ENCODE measurements at regions not wholly inside any gene's neighbourhood (a gene's known extent, or its start where the extent isn't known, plus 50 kb on each side); places are given as distances from the start of the nearest gene placed in this dataset.

- no peak overlapping the region for H3K4me3 ChIP-seq (ENCODE audit: low read depth, low read length, poor library complexity, severe bottlenecking)
- TF ChIP-seq EZH2 (IDR thresholded peaks at IDR 0.05; ENCODE audit: borderline replicate concordance, low read depth, low read length, poor library complexity, severe bottlenecking): no peak
- TF ChIP-seq, protein P1, sequence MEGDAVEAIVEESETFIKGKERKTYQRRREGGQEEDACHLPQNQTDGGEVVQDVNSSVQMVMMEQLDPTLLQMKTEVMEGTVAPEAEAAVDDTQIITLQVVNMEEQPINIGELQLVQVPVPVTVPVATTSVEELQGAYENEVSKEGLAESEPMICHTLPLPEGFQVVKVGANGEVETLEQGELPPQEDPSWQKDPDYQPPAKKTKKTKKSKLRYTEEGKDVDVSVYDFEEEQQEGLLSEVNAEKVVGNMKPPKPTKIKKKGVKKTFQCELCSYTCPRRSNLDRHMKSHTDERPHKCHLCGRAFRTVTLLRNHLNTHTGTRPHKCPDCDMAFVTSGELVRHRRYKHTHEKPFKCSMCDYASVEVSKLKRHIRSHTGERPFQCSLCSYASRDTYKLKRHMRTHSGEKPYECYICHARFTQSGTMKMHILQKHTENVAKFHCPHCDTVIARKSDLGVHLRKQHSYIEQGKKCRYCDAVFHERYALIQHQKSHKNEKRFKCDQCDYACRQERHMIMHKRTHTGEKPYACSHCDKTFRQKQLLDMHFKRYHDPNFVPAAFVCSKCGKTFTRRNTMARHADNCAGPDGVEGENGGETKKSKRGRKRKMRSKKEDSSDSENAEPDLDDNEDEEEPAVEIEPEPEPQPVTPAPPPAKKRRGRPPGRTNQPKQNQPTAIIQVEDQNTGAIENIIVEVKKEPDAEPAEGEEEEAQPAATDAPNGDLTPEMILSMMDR (conservative IDR thresholded peaks at IDR 0.05; ENCODE audit: low read depth, low read length): no peak
- no peaks in the 10 kb centered on the region for H3K36me3 ChIP-seq (ENCODE audit: insufficient read depth, low read length, poor library complexity, severe bottlenecking)
- H3K9me3 ChIP-seq (ENCODE audit: low read depth, low read length, poor library complexity, severe bottlenecking): no peaks in the 10 kb centered on the region
- H3K27me3 ChIP-seq (replicated peaks; ENCODE audit: insufficient read depth, low read depth, low read length, poor library complexity): no peaks in the 10 kb centered on the region
- ChIA-PET CTCF (no interaction called here), POLR2A (ENCODE audit: low non-redundant PET) (no interaction called here)
- DNase-seq (ENCODE audit: low spot score): no peak
- no peaks in the 10 kb centered on the region for H3K4me1 ChIP-seq (ENCODE audit: insufficient read depth, low read length, poor library complexity, severe bottlenecking)
- no TSS peak for BruUV-seq (replicated peaks)
- intact Hi-C loops (cut with micrococcal nuclease; ENCODE audit: unreplicated experiment): no loop called here
- no peak overlapping the region for H3K27ac ChIP-seq (ENCODE audit: low read depth, low read length, poor library complexity, severe bottlenecking)
Observed at GRCh38 chr10:78512205-78512550, 478.5 kb downstream of the RPS24 start.

- H3K4me3 ChIP-seq (ENCODE audit: low read depth, low read length, poor library complexity, severe bottlenecking): no peak overlapping the region
- no TSS peak for BruUV-seq (replicated peaks)
- intact Hi-C loops (cut with micrococcal nuclease; ENCODE audit: unreplicated experiment): no loop called here
- H3K4me1 ChIP-seq (ENCODE audit: insufficient read depth, low read length, poor library complexity, severe bottlenecking): no peaks in the 10 kb centered on the region
- no peaks in the 10 kb centered on the region for H3K27me3 ChIP-seq (replicated peaks; ENCODE audit: insufficient read depth, low read depth, low read length, poor library complexity)
- H3K27ac ChIP-seq (ENCODE audit: low read depth, low read length, poor library complexity, severe bottlenecking): no peak overlapping the region
- DNase-seq (ENCODE audit: low spot score): no peak
- TF ChIP-seq EZH2 (IDR thresholded peaks at IDR 0.05; ENCODE audit: borderline replicate concordance, low read depth, low read length, poor library complexity, severe bottlenecking): no peak
- TF ChIP-seq, protein P1 (conservative IDR thresholded peaks at IDR 0.05; ENCODE audit: low read depth, low read length): no peak
- no peaks in the 10 kb centered on the region for H3K36me3 ChIP-seq (ENCODE audit: insufficient read depth, low read length, poor library complexity, severe bottlenecking)
- H3K9me3 ChIP-seq (ENCODE audit: low read depth, low read length, poor library complexity, severe bottlenecking): no peaks in the 10 kb centered on the region
- ChIA-PET POLR2A (ENCODE audit: low non-redundant PET) (no interaction called here), CTCF (no interaction called here)
Observed at GRCh38 chr10:78513330-78513729, 479.7 kb downstream of the RPS24 start.

DNA sequence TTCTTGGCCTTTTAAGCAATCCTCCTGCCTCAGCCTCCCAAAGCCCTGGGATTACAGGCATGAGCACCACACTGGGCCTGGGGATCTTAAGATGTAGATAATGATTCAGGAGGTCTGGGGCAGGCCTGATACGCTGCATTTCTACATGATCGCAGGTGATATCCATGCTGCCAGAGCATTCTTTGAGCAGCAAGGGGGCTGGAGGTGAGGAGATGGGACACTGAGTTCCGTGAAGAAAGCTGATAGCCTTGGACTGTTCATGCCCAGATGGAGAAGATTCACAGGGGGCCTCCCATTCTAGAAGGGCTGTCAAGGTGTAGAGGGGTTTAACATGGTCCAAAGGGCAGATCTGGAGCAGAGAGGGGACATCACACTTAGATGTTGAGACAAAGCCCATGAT is 480.3 kb downstream of the RPS24 start:
- no TSS peak for BruUV-seq (replicated peaks)
- no peaks in the 10 kb centered on the region for H3K4me1 ChIP-seq (ENCODE audit: insufficient read depth, low read length, poor library complexity, severe bottlenecking)
- no peak overlapping the region for H3K4me3 ChIP-seq (ENCODE audit: low read depth, low read length, poor library complexity, severe bottlenecking)
- ChIA-PET POLR2A (ENCODE audit: low non-redundant PET) (no interaction called here), CTCF (no interaction called here)
- no peaks in the 10 kb centered on the region for H3K9me3 ChIP-seq (ENCODE audit: low read depth, low read length, poor library complexity, severe bottlenecking)
- intact Hi-C loops (cut with micrococcal nuclease; ENCODE audit: unreplicated experiment): no loop called here
- DNase-seq (ENCODE audit: low spot score): no peak
- no peaks in the 10 kb centered on the region for H3K36me3 ChIP-seq (ENCODE audit: insufficient read depth, low read length, poor library complexity, severe bottlenecking)
- H3K27ac ChIP-seq (ENCODE audit: low read depth, low read length, poor library complexity, severe bottlenecking): no peak overlapping the region
- TF ChIP-seq, protein P1 (conservative IDR thresholded peaks at IDR 0.05; ENCODE audit: low read depth, low read length): no peak
- TF ChIP-seq EZH2 (IDR thresholded peaks at IDR 0.05; ENCODE audit: borderline replicate concordance, low read depth, low read length, poor library complexity, severe bottlenecking): no peak
- H3K27me3 ChIP-seq (replicated peaks; ENCODE audit: insufficient read depth, low read depth, low read length, poor library complexity): no peaks in the 10 kb centered on the region
